A549 (cell line): ENCODE measurements at regions not wholly inside any gene's neighbourhood (a gene's known extent, or its start where the extent isn't known, plus 50 kb on each side); places are given as distances from the start of the nearest gene placed in this dataset.

ENCODE experiments used
- ATAC-seq, 2 experiments: fragments of 200-7000 bp in 1 of 2; fragments of >200 bp in 1 of 2; cut with Nextera tagmentation in 1 of 2; cut with Tn5 transposase in 1 of 2; 3 replicates each; pipeline versions ENCODE4 v1.8.0 to v1.9.1; 2018 to 2020; ENCODE audit warnings: mild to moderate bottlenecking in 1 of 2, moderate library complexity in 1 of 2
- CTCF ChIA-PET: fragments of 300-600 bp; sonication (Branson Sonifier 250); formaldehyde crosslinking; extraction: SDS; loops from one replicate; lab custom pipeline; 2021; ENCODE audit warnings: antibody characterized with exemption, inconsistent platforms; lab: Yijun Ruan, JAX
- POLR2A ChIA-PET: fragments of 350-600 bp; formaldehyde crosslinking; extraction: SDS; loops from one replicate; lab custom pipeline; 2021; ENCODE audit warnings: antibody characterized with exemption, inconsistent platforms; lab: Yijun Ruan, JAX
- DNase-seq, 2 experiments: peaks; one replicate each; pipeline versions ENCODE4 v3.0.0 to v3.0.0-alpha.2; 2011 to 2016; ENCODE audit warnings: low read depth in 1 of 2, low spot score in 1 of 2
- FAIRE-seq: peaks from 2 replicates; lab custom pipeline; 2011; peaks lifted over from hg19 to GRCh38; lab: Jason Lieb, UNC
- H3K27ac ChIP-seq, 2 experiments: fragments of >200 bp; sonication (Bioruptor Twin); formaldehyde crosslinking; 3 replicates each; pipeline ENCODE4 v1.5.1; 2016 to 2017
- H3K4me1 ChIP-seq: fragments of >200 bp; sonication (Bioruptor Twin); formaldehyde crosslinking; 3 replicates; pipeline ENCODE4 v1.6.1; 2016
- H3K4me2 ChIP-seq: fragments of >200 bp; sonication (Bioruptor Twin); formaldehyde crosslinking; 3 replicates; pipeline ENCODE4 v1.6.1; 2016
- H3K4me3 ChIP-seq: fragments of >200 bp; sonication (Bioruptor Twin); formaldehyde crosslinking; 3 replicates; pipeline ENCODE4 v1.5.1; 2016
- H3K9me3 ChIP-seq: fragments of >200 bp; sonication (Bioruptor Twin); formaldehyde crosslinking; 3 replicates; pipeline ENCODE4 v1.6.1; 2016
- BCL3 ChIP-seq: fragments of >200 bp; sonication (Bioruptor Twin); formaldehyde crosslinking; IDR thresholded peaks from 3 replicates; pipeline ENCODE4 v1.6.1; 2016
- CBX8 ChIP-seq: fragments of 200-600 bp; sonication (generic); IDR thresholded peaks from 2 replicates; pipeline ENCODE4 v1.6.1; 2016
- CEBPB ChIP-seq, 2 experiments: fragments of >200 bp in 1 of 2; sonication (Bioruptor Twin) in 1 of 2; formaldehyde crosslinking in 1 of 2; IDR thresholded peaks; 2 replicates each; pipeline ENCODE4 v1.6.1; 2012 to 2016
- EHMT2 ChIP-seq: fragments of 200-600 bp; sonication (generic); IDR thresholded peaks from 2 replicates; pipeline ENCODE4 v1.6.1; 2016; ENCODE audit warnings: antibody characterized with exemption, low read depth, mild to moderate bottlenecking, moderate library complexity
- EP300 ChIP-seq, 2 experiments: fragments of >200 bp; sonication (Bioruptor Twin); formaldehyde crosslinking; IDR thresholded peaks; 2 replicates in 1 of 2; 3 replicates in 1 of 2; pipeline ENCODE4 v1.6.1; 2016 to 2017
- FOSL2 ChIP-seq, 2 experiments: fragments of 450-650 bp in 1 of 2; fragments of >200 bp in 1 of 2; sonication (Bioruptor Twin) in 1 of 2; formaldehyde crosslinking; IDR thresholded peaks; 2 replicates each; pipeline versions ENCODE4 v1.5.0 to v1.6.1; 2016 to 2020; ENCODE audit warnings: mild to moderate bottlenecking in 1 of 2, moderate library complexity in 1 of 2
- FOXS1 ChIP-seq: fragments of 250-450 bp; sonication (Bioruptor Pico); IDR thresholded peaks from 2 replicates; pipeline ENCODE4 v1.5.0; 2020; ENCODE audit warnings: mild to moderate bottlenecking, moderate library complexity
- GATA3 ChIP-seq: IDR thresholded peaks from 2 replicates; pipeline ENCODE4 v1.6.1; 2012; ENCODE audit warnings: borderline replicate concordance
- HOXB5 ChIP-seq: fragments of 250-450 bp; sonication (Bioruptor Pico); IDR thresholded peaks from 2 replicates; pipeline ENCODE4 v1.5.0; 2020; ENCODE audit warnings: mild to moderate bottlenecking, moderate library complexity
- JUN ChIP-seq, 2 experiments: fragments of >200 bp; sonication (Bioruptor Twin); formaldehyde crosslinking; IDR thresholded peaks; 2 replicates in 1 of 2; 3 replicates in 1 of 2; pipeline ENCODE4 v1.6.1; 2016 to 2017
- JUNB ChIP-seq: fragments of >200 bp; sonication (Bioruptor Twin); formaldehyde crosslinking; IDR thresholded peaks from 2 replicates; pipeline ENCODE4 v1.6.1; 2016
- PBX3 ChIP-seq: IDR thresholded peaks from 2 replicates; pipeline ENCODE4 v1.6.1; 2012
- POLR2A ChIP-seq: IDR thresholded peaks from 2 replicates; pipeline ENCODE4 v1.6.1; 2012; ENCODE audit warnings: mild to moderate bottlenecking, low read length
- RAD21 ChIP-seq, 2 experiments: fragments of >200 bp in 1 of 2; sonication (Bioruptor Twin) in 1 of 2; formaldehyde crosslinking in 1 of 2; IDR thresholded peaks in 1 of 2; conservative IDR thresholded peaks in 1 of 2; 2 replicates in 1 of 2; 3 replicates in 1 of 2; pipeline ENCODE4 v1.6.1; 2012 to 2018; ENCODE audit warnings: inconsistent platforms in 1 of 2
- REST ChIP-seq: fragments of 200-600 bp; sonication (generic); IDR thresholded peaks from 2 replicates; pipeline ENCODE4 v1.6.1; 2016; ENCODE audit warnings: antibody characterized with exemption, mild to moderate bottlenecking, moderate library complexity
- RNF2 ChIP-seq: fragments of 200-600 bp; sonication (generic); IDR thresholded peaks from 2 replicates; pipeline ENCODE4 v1.6.1; 2016; ENCODE audit warnings: low read depth, mild to moderate bottlenecking, antibody characterized with exemption, moderate library complexity, borderline replicate concordance
- SMC3 ChIP-seq: fragments of >200 bp; sonication (Bioruptor Twin); formaldehyde crosslinking; IDR thresholded peaks from 3 replicates; pipeline ENCODE4 v1.6.1; 2018; ENCODE audit warnings: inconsistent platforms
- USF2 ChIP-seq: fragments of 450-650 bp; IDR thresholded peaks from 2 replicates; pipeline ENCODE4 v1.6.1; 2014; ENCODE audit warnings: antibody characterized with exemption
- ZFP36 ChIP-seq: fragments of 450-650 bp; IDR thresholded peaks from 2 replicates; pipeline ENCODE4 v1.6.1; 2014; ENCODE audit warnings: borderline replicate concordance; ENCODE audit not compliant: partially characterized antibody
- WGBS: methylation state at CpG from one replicate; pipeline ENCODE4 v1.1.6; 2017; ENCODE audit errors: missing lambda C conversion rate; 5-methylcytosine and 5-hydroxymethylcytosine counted together

GRCh38 chr22:26894362-26894761 lies 237.0 kb downstream of the MIAT start (continued):
- no peak for TF ChIP-seq RNF2
- TF ChIP-seq BCL3, result no peak
- TF ChIP-seq EHMT2, result no peak
- TF ChIP-seq CBX8, result no peak

- ChIA-PET CTCF (interaction anchor here (1.8 kb wide), 1 partner anchor 59 kb away, joined by 4 read pairs; no protein-coding TSS in a partner anchor), POLR2A (interaction anchor here (0.7 kb wide), 1 partner anchor 218 kb away, joined by 3 read pairs; no protein-coding TSS in a partner anchor)
- peak; percentile 91 to 94 for ATAC-seq
- 3% methylated on average over 5 of the region's 5 CpGs for WGBS
- peaks cover 5% of the 10 kb centered on the region; the same call in 2 of the 3 replicates for H3K9me3 ChIP-seq
- no peak overlapping the region for H3K4me3 ChIP-seq
- peak; percentile 69 to 82; a peak in 3 of 5 replicates for TF ChIP-seq EP300 (IDR thresholded peaks at IDR 0.05)
- TF ChIP-seq GATA3, result peak; percentile 78
- no peak for TF ChIP-seq RNF2
- no peak for TF ChIP-seq FOXS1 (CRISPR knock-in tag)
- TF ChIP-seq PBX3, result peak; percentile 45; the same call in 1 of the 2 replicates
- TF ChIP-seq BCL3, result peak; percentile 74; the same call in 1 of the 3 replicates
- TF ChIP-seq POLR2A, result no peak
- TF ChIP-seq RAD21 (conservative IDR thresholded peaks at IDR 0.05 in 1 of 2, IDR thresholded peaks at IDR 0.05 in 1 of 2), result peak; percentile 18 to 57; a peak in 4 of 5 replicates
- TF ChIP-seq CEBPB (IDR thresholded peaks at IDR 0.05), result peak; percentile 4 to 61; a peak in 2 of 4 replicates
- no peak for TF ChIP-seq USF2
- peak; percentile 69 to 87; a peak in 3 of 5 replicates for TF ChIP-seq JUN (IDR thresholded peaks at IDR 0.05)
- TF ChIP-seq SMC3, result peak; percentile 51; the same call in 2 of the 3 replicates
- TF ChIP-seq JUNB, result peak; percentile 93
- TF ChIP-seq ZFP36, result no peak
- no peak for TF ChIP-seq HOXB5
- peak; percentile 62 for TF ChIP-seq REST
- peak; percentile 91 for TF ChIP-seq FOSL2 (IDR thresholded peaks at IDR 0.05)
- TF ChIP-seq FOSL2 (CRISPR knock-in tag; IDR thresholded peaks at IDR 0.05), result peak; percentile 94
- peak overlapping the region; percentile 70 for H3K4me2 ChIP-seq
- FAIRE-seq, result peak; percentile 76
- peak overlapping the region; percentile 84 to 90 for H3K27ac ChIP-seq
- DNase-seq, result peak; percentile 81 to 82
- H3K4me1 ChIP-seq, result peaks cover 57% of the 10 kb centered on the region
Measured at GRCh38 chr22:26894766-26895485, 237.5 kb downstream of the MIAT start.
